B cell (primary cell): ENCODE measurements at regions not wholly inside any gene's neighbourhood (a gene's known extent, or its start where the extent isn't known, plus 50 kb on each side); places are given as distances from the start of the nearest gene placed in this dataset.
"Not testable (repeated sequence)": the region's sequence is repeated elsewhere in the genome, so short reads cannot be mapped to it uniquely, and the experiment has no call there.

Experiments
- EZH2 ChIP-seq: IDR thresholded peaks from 2 replicates; pipeline ENCODE4 v1.6.1; 2012; ENCODE audit warnings: borderline replicate concordance, low read depth, mild to moderate bottlenecking, moderate library complexity, low read length; ENCODE audit not compliant: insufficient read depth, poor library complexity, severe bottlenecking
- TF ChIP-seq, protein P1 (sequence below): fragments of 200-600 bp; IDR thresholded peaks from one replicate; pipeline ENCODE4 v1.8.0; 2022; ENCODE audit warnings: antibody characterized with exemption, mild to moderate bottlenecking

DNA sequence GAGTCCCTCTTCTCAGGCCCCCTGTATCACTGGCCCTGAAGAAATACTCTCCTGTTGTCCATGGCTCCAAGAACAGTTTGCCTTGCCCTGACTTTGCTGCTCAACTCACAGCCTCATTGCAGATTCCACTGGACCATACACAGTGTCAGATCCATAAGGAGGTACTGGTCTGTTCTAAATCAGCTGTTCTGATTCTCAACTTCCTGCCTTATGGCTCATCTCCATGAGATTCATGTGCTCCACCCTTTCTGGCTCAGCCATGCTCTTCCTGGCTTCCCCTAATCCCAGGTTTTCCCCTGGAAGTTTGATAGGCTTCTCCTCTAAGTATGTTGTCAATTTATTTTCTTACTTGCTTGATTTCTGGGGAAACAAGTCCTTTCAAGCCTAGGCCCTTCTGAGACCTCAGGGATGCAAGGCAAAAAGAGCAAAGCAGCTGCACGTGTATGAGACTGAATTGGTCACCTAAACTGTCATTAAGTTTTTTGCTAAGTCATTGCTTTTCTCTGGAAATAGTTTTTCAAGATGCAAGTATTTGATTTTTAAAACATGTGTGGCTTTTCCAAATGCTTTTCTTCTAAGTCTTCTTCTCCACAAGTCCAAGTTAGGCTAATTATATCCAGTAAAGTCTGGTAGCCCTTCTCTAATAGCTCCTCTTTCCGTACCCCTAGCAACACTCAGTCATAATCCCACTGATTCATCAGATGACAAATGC is 1288.5 kb downstream of the RPIA start:
- TF ChIP-seq, protein P1, sequence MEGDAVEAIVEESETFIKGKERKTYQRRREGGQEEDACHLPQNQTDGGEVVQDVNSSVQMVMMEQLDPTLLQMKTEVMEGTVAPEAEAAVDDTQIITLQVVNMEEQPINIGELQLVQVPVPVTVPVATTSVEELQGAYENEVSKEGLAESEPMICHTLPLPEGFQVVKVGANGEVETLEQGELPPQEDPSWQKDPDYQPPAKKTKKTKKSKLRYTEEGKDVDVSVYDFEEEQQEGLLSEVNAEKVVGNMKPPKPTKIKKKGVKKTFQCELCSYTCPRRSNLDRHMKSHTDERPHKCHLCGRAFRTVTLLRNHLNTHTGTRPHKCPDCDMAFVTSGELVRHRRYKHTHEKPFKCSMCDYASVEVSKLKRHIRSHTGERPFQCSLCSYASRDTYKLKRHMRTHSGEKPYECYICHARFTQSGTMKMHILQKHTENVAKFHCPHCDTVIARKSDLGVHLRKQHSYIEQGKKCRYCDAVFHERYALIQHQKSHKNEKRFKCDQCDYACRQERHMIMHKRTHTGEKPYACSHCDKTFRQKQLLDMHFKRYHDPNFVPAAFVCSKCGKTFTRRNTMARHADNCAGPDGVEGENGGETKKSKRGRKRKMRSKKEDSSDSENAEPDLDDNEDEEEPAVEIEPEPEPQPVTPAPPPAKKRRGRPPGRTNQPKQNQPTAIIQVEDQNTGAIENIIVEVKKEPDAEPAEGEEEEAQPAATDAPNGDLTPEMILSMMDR: not testable (repeated sequence)
- not testable (repeated sequence) for TF ChIP-seq EZH2
